ENCODE measurements at regions not wholly inside any gene's neighbourhood (a gene's known extent, or its start where the extent isn't known, plus 50 kb on each side); places are given as distances from the start of the nearest gene placed in this dataset.

DNA sequence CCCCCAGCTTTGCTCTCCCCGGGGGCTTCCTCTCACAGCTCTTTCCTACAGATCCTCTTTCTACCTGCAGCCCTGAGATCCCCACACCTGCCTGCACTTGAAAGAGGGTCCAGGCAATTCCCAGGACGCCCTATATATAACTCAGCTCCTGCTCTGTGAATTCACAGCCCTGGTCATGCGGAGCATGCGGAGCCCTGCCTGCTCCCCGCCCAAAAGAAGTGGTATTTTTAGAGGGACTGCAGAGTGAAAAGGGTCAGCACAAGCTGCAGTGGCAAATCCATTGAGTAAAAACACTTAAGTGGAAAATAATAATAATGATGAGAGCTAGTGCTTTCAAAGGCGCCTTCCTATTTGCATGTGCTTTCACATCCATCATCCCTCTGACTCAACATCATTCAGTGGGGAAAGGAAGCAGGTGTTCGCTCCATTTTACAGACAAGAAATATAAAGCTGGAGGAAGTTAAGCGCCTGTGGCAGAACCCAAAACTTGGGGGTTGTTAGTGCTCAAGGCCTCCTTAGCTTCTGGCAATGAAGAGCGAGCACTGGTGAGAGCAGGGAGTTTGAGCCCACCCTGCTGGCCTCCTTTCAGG is 76.3 kb upstream of the LIPC start:
- no peaks in the 10 kb centered on the region for H3K27me3 ChIP-seq
- H3K36me3 ChIP-seq = no peaks in the 10 kb centered on the region
- no peak for DNase-seq (ENCODE audit: low spot score)
- peaks cover 0 to 5% of the 10 kb centered on the region in 2 donors for H3K4me1 ChIP-seq
- no peak overlapping the region for H3K4me3 ChIP-seq
- no peaks in the 10 kb centered on the region for H3K9me3 ChIP-seq
- TF ChIP-seq CTCF (IDR thresholded peaks at IDR 0.05) = no peak
- no peak overlapping the region for H3K27ac ChIP-seq

DNA sequence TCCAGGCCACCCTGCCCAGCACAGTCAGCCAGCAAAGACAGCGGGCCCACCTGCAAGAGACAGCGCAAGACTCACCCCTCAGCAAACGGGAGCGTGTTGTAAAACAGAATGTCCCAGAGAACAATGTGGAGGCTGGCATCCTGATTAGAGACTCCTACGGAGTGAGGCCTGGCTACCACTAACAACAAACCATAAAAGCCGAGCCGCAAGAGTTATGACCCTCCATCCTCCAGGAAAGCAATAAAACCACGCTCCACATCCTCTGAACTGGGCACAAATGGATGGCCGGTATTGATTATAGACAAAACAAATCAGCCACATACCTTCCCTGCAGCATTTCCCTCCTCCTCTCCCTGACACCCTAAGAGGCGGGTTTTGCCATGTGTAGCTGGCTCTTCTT is 75.8 kb upstream of the LIPC start:
- Histone ChIP-seq H3K27me3 (no peaks in the 10 kb centered on the region), H3K4me3 (no peak overlapping the region), H3K36me3 (no peaks in the 10 kb centered on the region), H3K9me3 (no peaks in the 10 kb centered on the region), H3K4me1 (peaks cover 0 to 5% of the 10 kb centered on the region in 2 donors), H3K27ac (no peak overlapping the region)
- TF ChIP-seq CTCF (IDR thresholded peaks at IDR 0.05) = no peak
- DNase-seq (ENCODE audit: low spot score) = no peak

DNA sequence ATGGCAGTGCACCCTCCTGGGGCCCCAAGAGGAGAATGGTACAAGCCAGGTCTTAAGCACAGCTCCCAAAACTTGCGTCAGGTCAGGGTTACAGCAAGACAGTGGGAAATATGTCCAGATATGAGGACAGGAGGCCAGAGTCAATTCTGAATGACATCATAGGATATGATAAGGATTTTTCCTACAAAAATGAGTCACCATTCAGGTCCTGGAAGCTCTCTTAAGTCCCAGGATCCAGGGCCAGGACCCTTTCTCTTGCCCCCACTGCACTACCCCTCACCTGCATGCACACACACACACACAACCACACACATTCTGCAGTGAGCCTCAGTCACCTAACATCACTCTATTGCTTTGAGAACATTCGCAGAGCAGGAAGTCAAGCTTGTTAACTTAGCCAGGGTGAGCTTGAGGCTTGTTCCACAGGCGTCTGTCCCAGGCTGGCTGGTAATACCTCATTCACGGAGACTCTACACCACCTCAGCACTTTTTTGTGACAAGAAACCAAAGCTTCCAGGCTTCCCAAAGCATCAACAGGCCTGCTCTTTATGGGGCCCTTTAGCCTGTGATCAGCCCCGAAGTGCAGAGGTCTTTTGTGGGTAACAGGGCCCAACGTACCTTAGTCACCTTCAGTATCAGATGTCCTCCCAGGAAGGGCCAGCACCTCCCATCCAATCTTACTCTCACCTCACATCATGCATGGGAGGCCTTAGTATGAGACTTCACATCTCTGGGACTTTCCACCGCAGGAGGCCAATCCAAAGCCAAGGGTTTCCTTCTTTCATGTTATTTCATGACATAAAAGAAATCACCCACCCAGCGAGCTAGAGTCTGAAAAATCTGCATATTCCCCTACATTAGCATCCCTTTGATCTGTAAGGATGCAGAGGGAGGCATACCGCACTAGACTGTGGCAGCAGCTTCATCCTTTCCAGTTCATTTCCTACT is 74.0 kb upstream of the LIPC start:
- H3K36me3 ChIP-seq = no peaks in the 10 kb centered on the region
- no peak for TF ChIP-seq CTCF (IDR thresholded peaks at IDR 0.05)
- no peak for DNase-seq (ENCODE audit: low spot score)
- H3K27me3 ChIP-seq = no peaks in the 10 kb centered on the region
- H3K9me3 ChIP-seq = no peaks in the 10 kb centered on the region
- no peak overlapping the region for H3K27ac ChIP-seq
- no peak overlapping the region for H3K4me3 ChIP-seq
- peaks cover 0 to 8% of the 10 kb centered on the region in 2 donors for H3K4me1 ChIP-seq

GRCh38 chr15:58360421-58361090 is 71.2 kb upstream of the LIPC start:
- peaks cover 0 to 11% of the 10 kb centered on the region in 2 donors for H3K4me1 ChIP-seq
- no peak for TF ChIP-seq CTCF (IDR thresholded peaks at IDR 0.05)

DNA sequence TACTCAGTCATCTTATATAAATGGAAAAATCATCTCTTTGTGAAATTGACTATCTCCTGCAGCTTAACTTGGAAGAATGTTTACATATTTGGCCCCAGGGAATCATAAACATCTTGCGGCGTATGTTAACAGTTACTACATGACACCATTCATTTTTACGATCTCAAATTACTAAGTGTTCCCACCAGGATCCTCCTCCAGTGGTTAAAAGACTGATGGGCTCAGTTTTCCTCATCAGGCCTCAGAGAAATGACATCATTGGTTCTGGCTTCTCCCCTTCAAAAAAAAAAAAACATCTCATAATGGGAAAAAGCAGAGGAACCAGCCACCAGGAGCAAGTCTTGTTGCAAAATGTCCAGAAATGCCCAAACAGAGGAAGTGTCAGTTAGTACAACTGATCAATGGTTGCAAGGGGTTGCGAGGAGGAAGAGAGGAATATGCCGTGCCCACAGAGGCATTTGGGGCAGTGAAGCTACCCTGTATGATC is 70.5 kb upstream of the LIPC start:
- H3K4me1 ChIP-seq = peaks cover 0 to 11% of the 10 kb centered on the region in 2 donors
- no peaks in the 10 kb centered on the region for H3K36me3 ChIP-seq
- H3K4me3 ChIP-seq = no peak overlapping the region
- H3K27ac ChIP-seq = no peak overlapping the region
- H3K9me3 ChIP-seq = no peaks in the 10 kb centered on the region
- no peaks in the 10 kb centered on the region for H3K27me3 ChIP-seq
- TF ChIP-seq CTCF (IDR thresholded peaks at IDR 0.05) = no peak
- DNase-seq (ENCODE audit: low spot score) = no peak

More at GRCh38 chr15:58360421-58361090, 71.2 kb upstream of the LIPC start:
- no peak overlapping the region for H3K27ac ChIP-seq
- no peaks in the 10 kb centered on the region for H3K9me3 ChIP-seq
- no peak overlapping the region for H3K4me3 ChIP-seq
- H3K27me3 ChIP-seq = no peaks in the 10 kb centered on the region
- DNase-seq (ENCODE audit: low spot score) = no peak
- no peaks in the 10 kb centered on the region for H3K36me3 ChIP-seq
